ENCODE measurements at regions not wholly inside any gene's neighbourhood (a gene's known extent, or its start where the extent isn't known, plus 50 kb on each side); places are given as distances from the start of the nearest gene placed in this dataset.

DNA sequence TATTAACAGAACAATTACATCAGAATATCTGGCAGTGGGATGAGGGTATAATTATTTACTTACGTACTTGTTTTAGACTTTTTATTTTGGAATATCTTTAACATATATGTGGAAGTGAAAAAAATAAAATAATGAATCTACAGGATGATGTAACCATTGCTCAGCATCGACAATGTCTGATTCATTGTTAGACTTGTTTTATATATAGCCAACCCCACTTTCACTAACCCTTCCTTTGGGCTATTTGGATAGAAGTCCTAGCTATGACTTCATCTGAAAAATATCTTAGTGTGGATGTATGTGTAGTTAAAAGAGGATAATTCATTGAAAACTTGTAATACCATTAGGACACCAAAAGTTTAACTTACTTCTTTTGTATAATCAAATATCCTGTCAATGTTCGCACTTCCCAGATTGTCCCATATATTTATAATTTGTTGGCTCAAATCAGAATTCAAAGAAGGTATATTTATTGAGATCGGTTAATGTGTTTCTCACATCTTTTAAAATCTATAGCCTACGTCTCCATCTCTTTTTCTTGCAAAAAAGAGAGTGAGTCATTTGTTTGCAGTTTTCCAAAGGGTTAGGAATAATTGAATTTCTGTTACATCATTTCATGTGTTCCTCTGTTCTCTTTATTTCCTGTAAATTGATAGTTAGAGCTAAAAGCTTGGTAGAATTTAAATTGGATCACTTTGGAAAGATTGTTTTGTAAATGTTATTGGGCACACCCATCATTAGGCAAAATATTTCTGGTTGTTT is 506.1 kb upstream of the FAM98A start:
- TF ChIP-seq, protein P1, sequence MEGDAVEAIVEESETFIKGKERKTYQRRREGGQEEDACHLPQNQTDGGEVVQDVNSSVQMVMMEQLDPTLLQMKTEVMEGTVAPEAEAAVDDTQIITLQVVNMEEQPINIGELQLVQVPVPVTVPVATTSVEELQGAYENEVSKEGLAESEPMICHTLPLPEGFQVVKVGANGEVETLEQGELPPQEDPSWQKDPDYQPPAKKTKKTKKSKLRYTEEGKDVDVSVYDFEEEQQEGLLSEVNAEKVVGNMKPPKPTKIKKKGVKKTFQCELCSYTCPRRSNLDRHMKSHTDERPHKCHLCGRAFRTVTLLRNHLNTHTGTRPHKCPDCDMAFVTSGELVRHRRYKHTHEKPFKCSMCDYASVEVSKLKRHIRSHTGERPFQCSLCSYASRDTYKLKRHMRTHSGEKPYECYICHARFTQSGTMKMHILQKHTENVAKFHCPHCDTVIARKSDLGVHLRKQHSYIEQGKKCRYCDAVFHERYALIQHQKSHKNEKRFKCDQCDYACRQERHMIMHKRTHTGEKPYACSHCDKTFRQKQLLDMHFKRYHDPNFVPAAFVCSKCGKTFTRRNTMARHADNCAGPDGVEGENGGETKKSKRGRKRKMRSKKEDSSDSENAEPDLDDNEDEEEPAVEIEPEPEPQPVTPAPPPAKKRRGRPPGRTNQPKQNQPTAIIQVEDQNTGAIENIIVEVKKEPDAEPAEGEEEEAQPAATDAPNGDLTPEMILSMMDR (IDR thresholded peaks at IDR 0.05; ENCODE audit: insufficient read depth, low read length, poor library complexity, severe bottlenecking): no peak
- no peaks in the 10 kb centered on the region for H3K36me3 ChIP-seq (ENCODE audit: control insufficient read depth, insufficient read depth, low read length)

DNA sequence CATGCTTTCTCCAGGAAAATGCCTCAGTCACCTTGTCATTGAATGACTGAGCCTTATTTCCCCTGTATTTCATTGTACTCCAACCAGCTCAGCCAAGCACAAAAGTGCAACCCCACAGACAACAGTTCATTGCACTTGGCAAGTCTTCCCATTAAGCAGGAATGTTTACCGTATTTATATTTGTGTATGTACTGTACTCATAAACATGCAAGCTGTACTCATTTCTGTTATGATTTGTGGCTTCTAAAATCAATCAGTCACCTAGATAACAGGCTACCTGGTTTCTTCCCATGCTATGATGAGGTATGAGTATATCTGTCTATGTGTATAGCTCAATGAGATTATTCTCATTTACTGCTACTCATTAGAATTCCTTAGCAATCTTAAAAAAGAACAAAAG is 505.5 kb upstream of the FAM98A start:
- no peak for DNase-seq (ENCODE audit: extremely low read depth, insufficient read length)
- TF ChIP-seq, protein P1 (IDR thresholded peaks at IDR 0.05; ENCODE audit: insufficient read depth, low read length, poor library complexity, severe bottlenecking): no peak
- no peak overlapping the region for H3K4me3 ChIP-seq (replicated peaks; ENCODE audit: low read depth, low read length)
- no peaks in the 10 kb centered on the region for H3K36me3 ChIP-seq (ENCODE audit: control insufficient read depth, insufficient read depth, low read length)
- H3K27me3 ChIP-seq (replicated peaks; ENCODE audit: control insufficient read depth, insufficient read depth, low read length): no peaks in the 10 kb centered on the region

More for the DNA sequence above, 506.1 kb upstream of the FAM98A start:
- Histone ChIP-seq H3K4me3 (replicated peaks; ENCODE audit: low read depth, low read length) (no peak overlapping the region), H3K27me3 (replicated peaks; ENCODE audit: control insufficient read depth, insufficient read depth, low read length) (no peaks in the 10 kb centered on the region)
- DNase-seq (ENCODE audit: extremely low read depth, insufficient read length): no peak

DNA sequence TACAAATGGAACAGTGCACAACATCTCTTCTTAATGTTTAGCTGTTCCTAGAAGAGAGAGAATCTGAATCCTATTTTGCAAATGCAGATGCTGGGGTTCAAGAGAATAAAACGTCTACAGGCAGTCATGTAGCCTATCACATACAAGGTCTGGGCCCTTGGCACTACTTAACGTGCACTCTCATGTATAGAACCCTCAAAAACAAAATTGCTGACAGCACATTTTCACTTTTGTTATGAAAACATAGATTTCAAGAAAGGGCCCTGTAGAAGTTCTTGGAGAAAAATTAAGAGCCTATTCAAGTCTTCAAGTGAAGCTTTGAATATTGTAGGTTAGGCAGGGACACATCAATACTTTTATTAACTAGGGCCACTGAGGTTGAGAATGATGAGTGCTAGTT is 504.3 kb upstream of the FAM98A start:
- no peaks in the 10 kb centered on the region for H3K27me3 ChIP-seq (replicated peaks; ENCODE audit: control insufficient read depth, insufficient read depth, low read length)
- DNase-seq (ENCODE audit: extremely low read depth, insufficient read length): no peak
- H3K4me3 ChIP-seq (replicated peaks; ENCODE audit: low read depth, low read length): no peak overlapping the region
- TF ChIP-seq, protein P1 (IDR thresholded peaks at IDR 0.05; ENCODE audit: insufficient read depth, low read length, poor library complexity, severe bottlenecking): no peak
- H3K36me3 ChIP-seq (ENCODE audit: control insufficient read depth, insufficient read depth, low read length): no peaks in the 10 kb centered on the region

DNA sequence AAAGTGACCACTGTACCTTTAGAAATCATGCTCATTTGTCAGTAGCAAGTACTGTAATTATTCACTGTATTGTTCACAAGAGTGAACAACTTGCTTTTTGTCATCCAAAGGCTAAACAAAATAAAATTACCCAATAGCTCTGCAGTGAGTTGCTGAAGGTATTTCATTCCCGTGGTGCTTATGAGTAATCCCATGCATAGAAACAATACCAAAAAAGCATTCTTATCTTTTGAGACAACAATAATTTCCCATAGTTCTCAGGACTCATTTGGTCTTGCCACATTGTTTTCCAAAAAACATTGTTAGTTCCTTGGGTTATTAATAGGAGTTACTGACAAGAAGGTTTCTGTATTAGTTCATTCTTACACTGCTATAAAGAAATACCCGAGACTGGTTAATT is 503.2 kb upstream of the FAM98A start:
- DNase-seq (ENCODE audit: extremely low read depth, insufficient read length): no peak
- TF ChIP-seq, protein P1 (IDR thresholded peaks at IDR 0.05; ENCODE audit: insufficient read depth, low read length, poor library complexity, severe bottlenecking): no peak
- H3K4me3 ChIP-seq (replicated peaks; ENCODE audit: low read depth, low read length): no peak overlapping the region
- no peaks in the 10 kb centered on the region for H3K27me3 ChIP-seq (replicated peaks; ENCODE audit: control insufficient read depth, insufficient read depth, low read length)
- no peaks in the 10 kb centered on the region for H3K36me3 ChIP-seq (ENCODE audit: control insufficient read depth, insufficient read depth, low read length)

DNA sequence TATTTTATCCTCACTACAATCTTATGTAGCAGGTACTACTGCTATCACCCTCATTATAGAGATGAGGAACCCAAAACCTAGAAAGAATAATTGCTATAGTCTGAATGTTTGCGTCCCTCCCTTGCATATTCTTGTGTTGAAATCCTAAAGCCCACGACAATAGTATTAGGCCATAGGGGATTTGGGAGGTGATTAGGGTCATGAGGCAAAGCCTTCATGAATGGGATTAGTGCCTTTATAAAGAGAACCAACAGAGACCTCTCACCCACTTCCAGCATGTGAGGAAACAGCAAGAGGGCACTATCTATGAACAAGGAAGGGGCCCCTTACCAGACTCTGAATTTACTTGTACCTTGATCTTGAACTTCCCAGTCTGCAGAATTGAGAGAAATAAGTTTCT is 500.3 kb upstream of the FAM98A start:
- no peaks in the 10 kb centered on the region for H3K27me3 ChIP-seq (replicated peaks; ENCODE audit: control insufficient read depth, insufficient read depth, low read length)
- no peaks in the 10 kb centered on the region for H3K36me3 ChIP-seq (ENCODE audit: control insufficient read depth, insufficient read depth, low read length)
- TF ChIP-seq, protein P1 (IDR thresholded peaks at IDR 0.05; ENCODE audit: insufficient read depth, low read length, poor library complexity, severe bottlenecking): no peak
- H3K4me3 ChIP-seq (replicated peaks; ENCODE audit: low read depth, low read length): no peak overlapping the region
- no peak for DNase-seq (ENCODE audit: extremely low read depth, insufficient read length)

Measured in GM06990 (cell line).